OCI-LY3 (cell line): ENCODE measurements at regions not wholly inside any gene's neighbourhood (a gene's known extent, or its start where the extent isn't known, plus 50 kb on each side); places are given as distances from the start of the nearest gene placed in this dataset.

Experiments used
- H2AFZ ChIP-seq: fragments of 200-600, 300-600 bp; shearing (Covaris generic); 2 replicates; pipeline ENCODE4 v1.6.0; 2014; ENCODE audit warnings: antibody characterized with exemption, low read depth, low read length
- H3K27ac ChIP-seq: fragments of 200-600, 300-600 bp; sonication (generic); 2 replicates; pipeline ENCODE4 v1.5.1; 2014; ENCODE audit warnings: mild to moderate bottlenecking, low read length, moderate library complexity, mixed read lengths
- H3K27me3 ChIP-seq: fragments of 200-600, 300-600 bp; sonication (generic); 2 replicates; pipeline ENCODE4 v1.6.1; 2014; ENCODE audit warnings: low read depth, low read length, mixed read lengths
- H3K36me3 ChIP-seq: fragments of 200-600, 300-600 bp; sonication (generic); replicated peaks from 2 replicates; pipeline ENCODE3; 2014; ENCODE audit warnings: low read depth, low read length, mixed read lengths
- H3K4me1 ChIP-seq: fragments of 300-600, 200-600 bp; sonication (generic); 2 replicates; pipeline ENCODE4 v1.6.1; 2014; ENCODE audit warnings: low read length, mixed read lengths
- H3K4me2 ChIP-seq: fragments of 200-600, 300-600 bp; sonication (generic); 2 replicates; pipeline ENCODE4 v1.6.1; 2014; ENCODE audit warnings: low read length, mixed read lengths
- H3K4me3 ChIP-seq: fragments of 300-600, 200-600 bp; sonication (generic); 2 replicates; pipeline ENCODE4 v1.5.1; 2014; ENCODE audit warnings: antibody characterized with exemption, mild to moderate bottlenecking, low read length, moderate library complexity
- H3K79me2 ChIP-seq: fragments of 300-600, 200-600 bp; shearing (Covaris generic); 2 replicates; pipeline ENCODE4 v1.6.1; 2014; ENCODE audit warnings: mild to moderate bottlenecking, low read length, mixed read lengths
- H3K9ac ChIP-seq: fragments of 300-600, 200-600 bp; shearing (Covaris generic); 2 replicates; pipeline ENCODE4 v1.6.0; 2014; ENCODE audit warnings: mild to moderate bottlenecking, low read length, moderate library complexity
- H3K9me3 ChIP-seq: fragments of 200-600, 300-600 bp; shearing (Covaris generic); 2 replicates; pipeline ENCODE4 v1.6.1; 2014; ENCODE audit warnings: low read length, mixed read lengths; ENCODE audit not compliant: insufficient read depth
- H4K20me1 ChIP-seq: fragments of 200-600, 300-600 bp; sonication (generic); 2 replicates; pipeline ENCODE4 v1.6.1; 2016; ENCODE audit warnings: low read length, mixed read lengths; ENCODE audit not compliant: insufficient read depth
- CTCF ChIP-seq: fragments of 200-600, 300-600 bp; sonication (generic); IDR thresholded peaks from 2 replicates; pipeline ENCODE4 v1.5.1; 2014; ENCODE audit warnings: antibody characterized with exemption, low read length, low read depth
- EZH2phosphoT487 ChIP-seq: fragments of 200-600 bp; shearing (Covaris generic); IDR thresholded peaks from 2 replicates; pipeline ENCODE4 v1.6.1; 2018; ENCODE audit warnings: antibody characterized with exemption, mixed run types, low read depth

GRCh38 chr3:177377166-177377565 lies 179.9 kb upstream of the TBL1XR1 start:
- H2AFZ ChIP-seq = peak overlapping the region; percentile 50; the same call in 1 of the 2 replicates
- no peaks in the 10 kb centered on the region for H3K36me3 ChIP-seq
- H4K20me1 ChIP-seq = no peaks in the 10 kb centered on the region
- TF ChIP-seq CTCF (no peak), EZH2phosphoT487 (no peak)
- no peaks in the 10 kb centered on the region for H3K9me3 ChIP-seq
- H3K27me3 ChIP-seq = no peaks in the 10 kb centered on the region
- H3K79me2 ChIP-seq = no peaks in the 10 kb centered on the region
- H3K9ac ChIP-seq = peak overlapping the region; percentile 32; the same call in 1 of the 2 replicates
- H3K4me1 ChIP-seq = peaks cover 51% of the 10 kb centered on the region
- H3K4me2 ChIP-seq = peak overlapping the region; percentile 65
- H3K4me3 ChIP-seq = peak overlapping the region; percentile 51
- H3K27ac ChIP-seq = no peak overlapping the region

- Histone ChIP-seq H3K9ac (peak overlapping the region; percentile 32; the same call in 1 of the 2 replicates), H3K4me2 (peak overlapping the region; percentile 65), H3K27me3 (no peaks in the 10 kb centered on the region), H3K27ac (peak overlapping the region; percentile 7; the same call in 1 of the 2 replicates), H3K4me1 (peaks cover 51% of the 10 kb centered on the region), H2AFZ (peak overlapping the region; percentile 41; the same call in 1 of the 2 replicates), H4K20me1 (no peaks in the 10 kb centered on the region), H3K9me3 (no peaks in the 10 kb centered on the region), H3K79me2 (no peaks in the 10 kb centered on the region), H3K36me3 (no peaks in the 10 kb centered on the region), H3K4me3 (peak overlapping the region; percentile 51)
- TF ChIP-seq EZH2phosphoT487 (no peak), CTCF (no peak)
Measured at GRCh38 chr3:177378168-177378567, 180.9 kb upstream of the TBL1XR1 start.

GRCh38 chr3:177379045-177379444 lies 181.8 kb upstream of the TBL1XR1 start:
- H3K9ac ChIP-seq = 0 out of 2 replicates have a peak overlapping the region, but pooled peaks have one; percentile 14
- H3K27ac ChIP-seq = no peak overlapping the region
- no peaks in the 10 kb centered on the region for H3K9me3 ChIP-seq
- H3K27me3 ChIP-seq = no peaks in the 10 kb centered on the region
- H3K4me1 ChIP-seq = peaks cover 48% of the 10 kb centered on the region
- no peaks in the 10 kb centered on the region for H3K79me2 ChIP-seq
- TF ChIP-seq CTCF (peak; percentile 46), EZH2phosphoT487 (no peak)
- peak overlapping the region; percentile 65 for H3K4me2 ChIP-seq
- no peak overlapping the region for H2AFZ ChIP-seq
- H3K4me3 ChIP-seq = no peak overlapping the region
- no peaks in the 10 kb centered on the region for H4K20me1 ChIP-seq
- no peaks in the 10 kb centered on the region for H3K36me3 ChIP-seq

GRCh38 chr3:177381070-177381469 lies 183.8 kb upstream of the TBL1XR1 start:
- no peaks in the 10 kb centered on the region for H3K79me2 ChIP-seq
- H3K9ac ChIP-seq = no peak overlapping the region
- H3K27ac ChIP-seq = no peak overlapping the region
- peaks cover 43% of the 10 kb centered on the region for H3K4me1 ChIP-seq
- H3K36me3 ChIP-seq = no peaks in the 10 kb centered on the region
- H4K20me1 ChIP-seq = no peaks in the 10 kb centered on the region
- H3K27me3 ChIP-seq = no peaks in the 10 kb centered on the region
- H3K9me3 ChIP-seq = no peaks in the 10 kb centered on the region
- TF ChIP-seq CTCF (no peak), EZH2phosphoT487 (no peak)
- H2AFZ ChIP-seq = no peak overlapping the region
- H3K4me2 ChIP-seq = no peak overlapping the region
- no peak overlapping the region for H3K4me3 ChIP-seq
